SK-N-MC (cell line): ENCODE measurements at regions not wholly inside any gene's neighbourhood (a gene's known extent, or its start where the extent isn't known, plus 50 kb on each side); places are given as distances from the start of the nearest gene placed in this dataset.
A peak's percentile ranks its signal among the peaks of the same experiment; 100 is the strongest.

Experiments
- DNase-seq: peaks from one replicate; pipeline ENCODE4 v3.0.0-alpha.2; 2011; ENCODE audit warnings: low read depth, low spot score
- H3K27ac ChIP-seq: fragments of 200-600 bp; sonication (generic); 2 replicates; pipeline ENCODE4 v1.5.1; 2016; ENCODE audit warnings: mixed run types
- H3K36me3 ChIP-seq: fragments of 200-600 bp; sonication (generic); 2 replicates; pipeline ENCODE4 v1.6.1; 2017; ENCODE audit warnings: antibody characterized with exemption, low read length, mixed read lengths; ENCODE audit not compliant: insufficient read depth
- H3K4me3 ChIP-seq: fragments of 200-600 bp; sonication (generic); 2 replicates; pipeline ENCODE4 v1.5.1; 2016
- H3K9ac ChIP-seq: fragments of 200-600 bp; sonication (generic); 2 replicates; pipeline ENCODE4 v1.8.0; 2017; ENCODE audit warnings: mixed run types, mixed read lengths; ENCODE audit not compliant: insufficient read length
- H3K9me3 ChIP-seq: fragments of 200-600 bp; sonication (generic); 2 replicates; pipeline ENCODE4 v1.6.1; 2017; ENCODE audit warnings: low read depth, mild to moderate bottlenecking, antibody characterized with exemption, low read length, moderate library complexity, mixed read lengths
- EZH2 ChIP-seq: fragments of 200-600 bp; sonication (generic); IDR thresholded peaks from one replicate; pipeline ENCODE4 v1.6.1; 2017; ENCODE audit warnings: antibody characterized with exemption
- FOXP2 ChIP-seq: optimal IDR thresholded peaks from 2 replicates; pipeline ENCODE3; 2011; ENCODE audit warnings: mild to moderate bottlenecking, moderate library complexity; ENCODE audit not compliant: insufficient read depth; ENCODE audit errors: extremely low read length, control extremely low read depth
- POLR2AphosphoS5 ChIP-seq: IDR thresholded peaks from 2 replicates; pipeline ENCODE4 v1.6.1; 2012; ENCODE audit warnings: mild to moderate bottlenecking, low read depth, low read length, borderline replicate concordance

GRCh38 chr2:146143971-146144370, 1624.1 kb upstream of the ZEB2 start:
- TF ChIP-seq FOXP2 (no peak), POLR2AphosphoS5 (no peak), EZH2 (no peak)
- no peaks in the 10 kb centered on the region for H3K9me3 ChIP-seq
- no peak overlapping the region for H3K9ac ChIP-seq
- no peak overlapping the region for H3K27ac ChIP-seq
- no peaks in the 10 kb centered on the region for H3K36me3 ChIP-seq
- no peak overlapping the region for H3K4me3 ChIP-seq
- DNase-seq = no peak

- Histone ChIP-seq H3K9me3 (no peaks in the 10 kb centered on the region), H3K4me3 (no peak overlapping the region), H3K9ac (no peak overlapping the region), H3K27ac (no peak overlapping the region), H3K36me3 (no peaks in the 10 kb centered on the region)
- TF ChIP-seq FOXP2 = no peak
- TF ChIP-seq EZH2 = no peak
- TF ChIP-seq POLR2AphosphoS5 = no peak
- DNase-seq = no peak
These were observed 1618.9 kb upstream of the ZEB2 start for GRCh38 chr2:146138820-146139219.

- DNase-seq = peak; percentile 66
- no peaks in the 10 kb centered on the region for H3K9me3 ChIP-seq
- H3K27ac ChIP-seq = peak overlapping the region; percentile 34; the same call in 1 of the 2 replicates
- no peak overlapping the region for H3K4me3 ChIP-seq
- no peaks in the 10 kb centered on the region for H3K36me3 ChIP-seq
- no peak overlapping the region for H3K9ac ChIP-seq
- TF ChIP-seq EZH2 = no peak
- no peak for TF ChIP-seq FOXP2
- no peak for TF ChIP-seq POLR2AphosphoS5
These were observed 1615.3 kb upstream of the ZEB2 start for GRCh38 chr2:146135245-146135644.

- Histone ChIP-seq H3K9ac (no peak overlapping the region), H3K36me3 (no peaks in the 10 kb centered on the region), H3K9me3 (no peaks in the 10 kb centered on the region), H3K4me3 (no peak overlapping the region), H3K27ac (no peak overlapping the region)
- no peak for DNase-seq
- no peak for TF ChIP-seq FOXP2
- no peak for TF ChIP-seq EZH2
- no peak for TF ChIP-seq POLR2AphosphoS5
These were observed 1611.9 kb upstream of the ZEB2 start for GRCh38 chr2:146131785-146132184.

- no peak for TF ChIP-seq POLR2AphosphoS5
- TF ChIP-seq FOXP2 = no peak
- no peak for TF ChIP-seq EZH2
- Histone ChIP-seq H3K36me3 (no peaks in the 10 kb centered on the region), H3K4me3 (no peak overlapping the region), H3K27ac (no peak overlapping the region), H3K9me3 (no peaks in the 10 kb centered on the region), H3K9ac (no peak overlapping the region)
- no peak for DNase-seq
These were observed 1611.1 kb upstream of the ZEB2 start for GRCh38 chr2:146131048-146131447.

- H3K9ac ChIP-seq = no peak overlapping the region
- no peaks in the 10 kb centered on the region for H3K9me3 ChIP-seq
- no peak overlapping the region for H3K4me3 ChIP-seq
- TF ChIP-seq FOXP2 (no peak), POLR2AphosphoS5 (no peak), EZH2 (no peak)
- H3K27ac ChIP-seq = no peak overlapping the region
- H3K36me3 ChIP-seq = no peaks in the 10 kb centered on the region
- DNase-seq = no peak
These were observed 1610.4 kb upstream of the ZEB2 start for GRCh38 chr2:146130290-146130689.

- Histone ChIP-seq H3K4me3 (no peak overlapping the region), H3K27ac (no peak overlapping the region), H3K9ac (no peak overlapping the region), H3K9me3 (no peaks in the 10 kb centered on the region), H3K36me3 (no peaks in the 10 kb centered on the region)
- DNase-seq = no peak
- TF ChIP-seq POLR2AphosphoS5 = no peak
- TF ChIP-seq EZH2 = no peak
- no peak for TF ChIP-seq FOXP2
These were observed 1609.3 kb upstream of the ZEB2 start for GRCh38 chr2:146129231-146129630.

GRCh38 chr2:146128216-146128615, 1608.3 kb upstream of the ZEB2 start:
- no peak overlapping the region for H3K9ac ChIP-seq
- H3K27ac ChIP-seq = no peak overlapping the region
- H3K9me3 ChIP-seq = no peaks in the 10 kb centered on the region
- DNase-seq = no peak
- H3K36me3 ChIP-seq = no peaks in the 10 kb centered on the region
- H3K4me3 ChIP-seq = no peak overlapping the region
- TF ChIP-seq EZH2 = no peak
- TF ChIP-seq FOXP2 = no peak
- TF ChIP-seq POLR2AphosphoS5 = no peak

- no peak overlapping the region for H3K4me3 ChIP-seq
- no peak for DNase-seq
- no peak overlapping the region for H3K27ac ChIP-seq
- no peaks in the 10 kb centered on the region for H3K9me3 ChIP-seq
- no peaks in the 10 kb centered on the region for H3K36me3 ChIP-seq
- H3K9ac ChIP-seq = no peak overlapping the region
- TF ChIP-seq EZH2 = no peak
- TF ChIP-seq POLR2AphosphoS5 = no peak
- TF ChIP-seq FOXP2 = no peak
These were observed 1605.6 kb upstream of the ZEB2 start for GRCh38 chr2:146125551-146125950.
